GM12878 (cell line): ENCODE measurements at regions not wholly inside any gene's neighbourhood (a gene's known extent, or its start where the extent isn't known, plus 50 kb on each side); places are given as distances from the start of the nearest gene placed in this dataset.

ENCODE experiments used
- ATAC-seq: fragments of 200-7000 bp; cut with Tn5 transposase; 3 replicates; pipeline ENCODE4 v1.9.1; 2020; ENCODE audit warnings: mild to moderate bottlenecking, moderate library complexity
- BruUV-seq: library from RNA; stranded (reverse); fragments of 400-500 nt; replicated peaks from 2 replicates; lab custom pipeline; 2021; lab: Mats Ljungman, UMichigan
- CTCF ChIA-PET: fragments of 300-600 bp; sonication (Branson Sonifier 250); formaldehyde crosslinking; extraction: SDS; loops from one replicate; lab custom pipeline; 2021; ENCODE audit warnings: inconsistent platforms; lab: Yijun Ruan, JAX
- POLR2A ChIA-PET: fragments of 350-600 bp; formaldehyde crosslinking; extraction: SDS; loops from one replicate; lab custom pipeline; 2021; ENCODE audit warnings: inconsistent platforms; lab: Charles Lee
- RAD21 ChIA-PET: fragments of 300-600 bp; sonication (Branson Sonifier 250); formaldehyde crosslinking; loops from one replicate; lab custom pipeline; 2023; ENCODE audit warnings: antibody characterized with exemption; ENCODE audit not compliant: unreplicated experiment; lab: Charles Lee
- SMC1A ChIA-PET: fragments of 300-600 bp; sonication (Branson Sonifier 250); formaldehyde crosslinking; loops from one replicate; lab custom pipeline; 2023; ENCODE audit not compliant: unreplicated experiment, uncharacterized antibody; lab: Charles Lee
- DNase-seq: peaks from one replicate; pipeline ENCODE4 v3.0.0-alpha.2; 2011; ENCODE audit warnings: low read depth, low spot score
- FAIRE-seq: peaks from 3 replicates; lab custom pipeline; 2011; peaks lifted over from hg19 to GRCh38; lab: Jason Lieb, UNC
- H2AFZ ChIP-seq: 2 replicates; pipeline ENCODE4 v1.6.0; 2011; ENCODE audit warnings: low read depth, low read length, control low read depth; ENCODE audit not compliant: control insufficient read depth
- H3K27ac ChIP-seq: 2 replicates; pipeline ENCODE4 v1.5.1; 2011; ENCODE audit warnings: control low read depth; ENCODE audit not compliant: control insufficient read depth, insufficient read depth
- H3K27me3 ChIP-seq, 2 experiments: replicated peaks in 1 of 2; 2 replicates each; pipeline versions ENCODE4 v1.6.0 to v1.6.1; 2011; ENCODE audit warnings: low read length in 1 of 2; ENCODE audit not compliant: control insufficient read depth in 2 of 2, insufficient read depth in 2 of 2
- H3K36me3 ChIP-seq, 2 experiments: 2 replicates each; pipeline ENCODE4 v1.5.1; 2011; ENCODE audit warnings: low read length in 1 of 2; ENCODE audit not compliant: control insufficient read depth in 2 of 2, insufficient read depth in 2 of 2
- H3K4me1 ChIP-seq: 2 replicates; pipeline ENCODE4 v1.6.1; 2011; ENCODE audit warnings: mild to moderate bottlenecking, low read length, moderate library complexity, mixed read lengths; ENCODE audit not compliant: control insufficient read depth, insufficient read depth
- H3K4me2 ChIP-seq: 2 replicates; pipeline ENCODE4 v1.6.0; 2011; ENCODE audit warnings: control low read depth; ENCODE audit not compliant: control insufficient read depth, insufficient read depth
- H3K4me3 ChIP-seq: fragments of 200-600 bp; sonication (generic); 2 replicates; pipeline ENCODE4 v1.5.1; 2016
- H3K79me2 ChIP-seq: 2 replicates; pipeline ENCODE4 v1.6.0; 2011; ENCODE audit warnings: low read length; ENCODE audit not compliant: control insufficient read depth, insufficient read depth
- H3K9ac ChIP-seq: 2 replicates; pipeline ENCODE4 v1.8.0; 2011; ENCODE audit warnings: low read length, control low read depth, mixed read lengths; ENCODE audit not compliant: control insufficient read depth, insufficient read depth
- H3K9me3 ChIP-seq: replicated peaks from 3 replicates; pipeline ENCODE4 v1.5.1; 2011; ENCODE audit warnings: mild to moderate bottlenecking, low read length; ENCODE audit not compliant: control insufficient read depth, insufficient read depth
- H4K20me1 ChIP-seq: 2 replicates; pipeline ENCODE4 v1.6.0; 2011; ENCODE audit not compliant: control insufficient read depth, insufficient read depth
- E2F8 ChIP-seq: fragments of 450-650 bp; IDR thresholded peaks from 2 replicates; pipeline ENCODE4 v1.6.1; 2018; ENCODE audit warnings: mild to moderate bottlenecking, low read depth, moderate library complexity; ENCODE audit not compliant: partially characterized antibody
- NFXL1 ChIP-seq: fragments of 450-650 bp; IDR thresholded peaks from 2 replicates; pipeline ENCODE4 v1.6.1; 2017; ENCODE audit warnings: antibody characterized with exemption, mild to moderate bottlenecking, borderline replicate concordance
- ZNF217 ChIP-seq: fragments of 450-650 bp; IDR thresholded peaks from 2 replicates; pipeline ENCODE4 v1.6.1; 2017; ENCODE audit warnings: antibody characterized with exemption, mild to moderate bottlenecking
- WGBS: methylation state at CpG from one replicate; pipeline ENCODE4 v1.1.6; 2016; ENCODE audit warnings: low lambda C conversion rate; ENCODE audit not compliant: insufficient replicate concordance, insufficient coverage; ENCODE audit errors: missing lambda C conversion rate; 5-methylcytosine and 5-hydroxymethylcytosine counted together
- in situ Hi-C: fragments of 300-500 bp; cut with MboI; formaldehyde crosslinking; loops from 9 replicates; pipeline ENCODE4 v1.14.3; 2018; ENCODE audit warnings: mixed read lengths
- intact Hi-C: fragments of 100-400 bp; cut with micrococcal nuclease; formaldehyde crosslinking; loops from one replicate; pipeline ENCODE4 v1.14.2; 2022; ENCODE audit not compliant: unreplicated experiment

GRCh38 chr2:163428187-163428586 is 307.6 kb downstream of the FIGN start (continued):
- no peak for TF ChIP-seq E2F8

- Histone ChIP-seq H3K4me1 (no peaks in the 10 kb centered on the region), H3K27me3 (no peaks in the 10 kb centered on the region), H3K79me2 (no peaks in the 10 kb centered on the region), H3K4me3 (no peak overlapping the region), H3K4me2 (no peak overlapping the region), H3K36me3 (no peaks in the 10 kb centered on the region), H4K20me1 (no peaks in the 10 kb centered on the region), H3K27ac (no peak overlapping the region), H2AFZ (no peak overlapping the region), H3K9me3 (no peaks in the 10 kb centered on the region), H3K9ac (no peak overlapping the region)
- ChIA-PET RAD21 (interaction anchor here (0.7 kb wide), 1 partner anchor 30 kb away, joined by 3 read pairs; no protein-coding TSS in a partner anchor), POLR2A (no interaction called here), CTCF (interaction anchor here (0.7 kb wide), 1 partner anchor 310 kb away, joined by 3 read pairs; no protein-coding TSS in a partner anchor), SMC1A (no interaction called here)
- no peak for TF ChIP-seq ZNF217
- TF ChIP-seq NFXL1, result no peak
- ATAC-seq (no peak), FAIRE-seq (no peak), DNase-seq (no peak)
- intact Hi-C loops, result no loop called here
- in situ Hi-C loops, result no loop called here
- 50% methylated on average over 2 of the region's 2 CpGs for WGBS
- BruUV-seq, result no TSS peak
Measured at GRCh38 chr2:163420604-163421003, 315.2 kb downstream of the FIGN start.
